ENCODE measurements at regions not wholly inside any gene's neighbourhood (a gene's known extent, or its start where the extent isn't known, plus 50 kb on each side); places are given as distances from the start of the nearest gene placed in this dataset.
"Not testable (repeated sequence)": the region's sequence is repeated elsewhere in the genome, so short reads cannot be mapped to it uniquely, and the experiment has no call there.

DNA sequence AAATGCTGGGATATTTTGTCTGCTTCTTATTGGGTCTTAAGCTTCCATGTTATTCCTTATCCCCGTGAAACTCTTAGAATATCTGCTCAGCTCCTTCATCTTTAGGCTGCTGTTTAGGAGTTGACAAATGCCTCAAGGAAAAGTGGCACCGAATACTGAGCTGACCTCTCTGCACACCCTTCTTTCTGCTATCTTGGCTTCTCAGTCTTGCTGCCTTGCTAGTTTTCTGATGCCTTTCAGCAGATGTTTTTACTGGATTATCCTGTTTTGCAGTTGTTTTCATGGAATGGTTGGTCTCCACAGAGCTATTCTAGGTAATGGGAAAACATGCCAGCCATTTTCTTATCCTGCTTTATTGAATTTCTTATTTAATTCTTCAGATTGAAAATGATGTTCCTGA lies 86.3 kb downstream of the GYPE start:
- no peak for FAIRE-seq

DNA sequence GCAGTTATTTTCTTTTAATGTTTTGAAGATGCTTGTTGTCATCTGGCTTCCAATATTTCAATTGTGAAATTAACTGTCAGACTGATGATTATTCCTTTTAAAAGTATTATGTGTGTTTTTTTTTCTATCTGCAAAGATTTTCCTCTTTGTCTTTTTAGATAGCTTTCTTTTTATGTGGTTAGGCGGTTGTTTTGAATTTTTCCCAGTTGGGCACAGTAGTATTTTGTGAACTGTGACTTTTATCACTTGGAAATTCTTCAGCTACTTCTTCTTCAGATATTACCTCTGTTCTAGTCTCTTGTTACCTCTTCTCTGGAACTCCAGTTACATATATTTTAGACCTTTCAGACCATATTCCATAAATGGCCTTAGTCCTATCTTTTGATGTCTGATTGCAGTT lies 87.5 kb downstream of the GYPE start:
- H3K4me3 ChIP-seq (ENCODE audit: control insufficient read depth in 2 of 3, extremely low read depth in 1 of 3, insufficient read depth in 2 of 3, low read depth in 1 of 3, low read length in 3 of 3); H3K27me3 ChIP-seq (ENCODE audit: control insufficient read depth, extremely low read depth, insufficient read depth, low read length); H3K9ac ChIP-seq (ENCODE audit: control insufficient read depth, extremely low read depth, insufficient read depth, low read length); H3K4me2 ChIP-seq (ENCODE audit: control insufficient read depth, extremely low read depth, insufficient read depth, low read depth, low read length); DNase-seq (ENCODE audit: low read depth, low spot score); H3K27ac ChIP-seq (ENCODE audit: control insufficient read depth, insufficient read depth, low read length); H3K9me1 ChIP-seq (ENCODE audit: control insufficient read depth, extremely low read depth, insufficient read depth, low read length); H3K79me2 ChIP-seq (ENCODE audit: control insufficient read depth, insufficient read depth, low read length); H3K4me1 ChIP-seq (ENCODE audit: control insufficient read depth, extremely low read depth, insufficient read depth, low read length); H4K20me1 ChIP-seq (ENCODE audit: control insufficient read depth, extremely low read depth, insufficient read depth, low read length); H3K36me3 ChIP-seq (ENCODE audit: control insufficient read depth in 2 of 2, extremely low read depth in 1 of 2, insufficient read depth in 2 of 2, low read length in 2 of 2); FAIRE-seq; H3K9me3 ChIP-seq (ENCODE audit: control insufficient read depth, low read depth, low read length); dilution Hi-C loops (cut with MboI; ENCODE audit: extremely low pct_ligation_motif_present, low sequenced_read_pairs); H2AFZ ChIP-seq (ENCODE audit: control insufficient read depth, low read length): not testable (repeated sequence)

More for the DNA sequence above, 86.3 kb downstream of the GYPE start:
- H3K4me1 ChIP-seq (ENCODE audit: control insufficient read depth, extremely low read depth, insufficient read depth, low read length): no peaks in the 10 kb centered on the region
- dilution Hi-C loops (cut with MboI; ENCODE audit: extremely low pct_ligation_motif_present, low sequenced_read_pairs): no loop called here
- H2AFZ ChIP-seq (ENCODE audit: control insufficient read depth, low read length): no peak overlapping the region
- H3K9ac ChIP-seq (ENCODE audit: control insufficient read depth, extremely low read depth, insufficient read depth, low read length): no peak overlapping the region
- H3K4me2 ChIP-seq (ENCODE audit: control insufficient read depth, extremely low read depth, insufficient read depth, low read depth, low read length): no peak overlapping the region
- TF ChIP-seq, protein P1, sequence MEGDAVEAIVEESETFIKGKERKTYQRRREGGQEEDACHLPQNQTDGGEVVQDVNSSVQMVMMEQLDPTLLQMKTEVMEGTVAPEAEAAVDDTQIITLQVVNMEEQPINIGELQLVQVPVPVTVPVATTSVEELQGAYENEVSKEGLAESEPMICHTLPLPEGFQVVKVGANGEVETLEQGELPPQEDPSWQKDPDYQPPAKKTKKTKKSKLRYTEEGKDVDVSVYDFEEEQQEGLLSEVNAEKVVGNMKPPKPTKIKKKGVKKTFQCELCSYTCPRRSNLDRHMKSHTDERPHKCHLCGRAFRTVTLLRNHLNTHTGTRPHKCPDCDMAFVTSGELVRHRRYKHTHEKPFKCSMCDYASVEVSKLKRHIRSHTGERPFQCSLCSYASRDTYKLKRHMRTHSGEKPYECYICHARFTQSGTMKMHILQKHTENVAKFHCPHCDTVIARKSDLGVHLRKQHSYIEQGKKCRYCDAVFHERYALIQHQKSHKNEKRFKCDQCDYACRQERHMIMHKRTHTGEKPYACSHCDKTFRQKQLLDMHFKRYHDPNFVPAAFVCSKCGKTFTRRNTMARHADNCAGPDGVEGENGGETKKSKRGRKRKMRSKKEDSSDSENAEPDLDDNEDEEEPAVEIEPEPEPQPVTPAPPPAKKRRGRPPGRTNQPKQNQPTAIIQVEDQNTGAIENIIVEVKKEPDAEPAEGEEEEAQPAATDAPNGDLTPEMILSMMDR (optimal IDR thresholded peaks at IDR 0.05 in 1 of 3, IDR thresholded peaks at IDR 0.05 in 1 of 3, conservative IDR thresholded peaks at IDR 0.05 in 1 of 3; ENCODE audit: extremely low read depth in 1 of 3, insufficient read depth in 2 of 3, low read length in 3 of 3): no peak
- TF ChIP-seq EZH2 (IDR thresholded peaks at IDR 0.05; ENCODE audit: low read length): no peak
- H3K4me3 ChIP-seq (ENCODE audit: control insufficient read depth in 2 of 3, extremely low read depth in 1 of 3, insufficient read depth in 2 of 3, low read depth in 1 of 3, low read length in 3 of 3): no peak overlapping the region
- no peak for DNase-seq (ENCODE audit: low read depth, low spot score)
- H3K9me3 ChIP-seq (ENCODE audit: control insufficient read depth, low read depth, low read length): no peaks in the 10 kb centered on the region
- no peaks in the 10 kb centered on the region for H3K9me1 ChIP-seq (ENCODE audit: control insufficient read depth, extremely low read depth, insufficient read depth, low read length)
- no peaks in the 10 kb centered on the region for H4K20me1 ChIP-seq (ENCODE audit: control insufficient read depth, extremely low read depth, insufficient read depth, low read length)
- H3K79me2 ChIP-seq (ENCODE audit: control insufficient read depth, insufficient read depth, low read length): no peaks in the 10 kb centered on the region
- H3K27ac ChIP-seq (ENCODE audit: control insufficient read depth, insufficient read depth, low read length): no peak overlapping the region
- no peaks in the 10 kb centered on the region for H3K36me3 ChIP-seq (ENCODE audit: control insufficient read depth in 2 of 2, extremely low read depth in 1 of 2, insufficient read depth in 2 of 2, low read length in 2 of 2)
- no peaks in the 10 kb centered on the region for H3K27me3 ChIP-seq (ENCODE audit: control insufficient read depth, extremely low read depth, insufficient read depth, low read length)

DNA sequence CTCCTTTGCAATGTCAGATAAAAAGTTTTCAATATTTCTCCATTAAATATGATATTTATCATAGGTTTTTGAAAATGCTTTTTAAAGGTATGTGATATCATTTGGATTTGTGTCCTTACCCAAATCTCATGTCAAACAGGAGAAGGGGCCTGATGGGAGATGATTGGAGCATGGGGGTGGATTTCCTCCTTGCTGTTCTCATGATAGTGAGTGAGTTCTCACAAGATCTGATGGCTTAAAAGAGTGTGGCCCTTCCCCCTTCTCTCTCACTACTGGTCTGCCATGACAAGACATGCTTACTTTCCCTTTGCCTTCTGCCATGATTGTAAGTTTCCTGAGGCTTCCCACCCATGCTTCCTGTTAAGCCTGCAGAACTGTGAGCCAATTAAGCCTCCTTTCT lies 90.0 kb downstream of the GYPE start:
- H3K27me3 ChIP-seq (ENCODE audit: control insufficient read depth, extremely low read depth, insufficient read depth, low read length); H3K9me3 ChIP-seq (ENCODE audit: control insufficient read depth, low read depth, low read length); H3K9ac ChIP-seq (ENCODE audit: control insufficient read depth, extremely low read depth, insufficient read depth, low read length); H3K79me2 ChIP-seq (ENCODE audit: control insufficient read depth, insufficient read depth, low read length); DNase-seq (ENCODE audit: low read depth, low spot score); H3K27ac ChIP-seq (ENCODE audit: control insufficient read depth, insufficient read depth, low read length); H3K9me1 ChIP-seq (ENCODE audit: control insufficient read depth, extremely low read depth, insufficient read depth, low read length); H3K4me3 ChIP-seq (ENCODE audit: control insufficient read depth in 2 of 3, extremely low read depth in 1 of 3, insufficient read depth in 2 of 3, low read depth in 1 of 3, low read length in 3 of 3); dilution Hi-C loops (cut with MboI; ENCODE audit: extremely low pct_ligation_motif_present, low sequenced_read_pairs); H3K36me3 ChIP-seq (ENCODE audit: control insufficient read depth in 2 of 2, extremely low read depth in 1 of 2, insufficient read depth in 2 of 2, low read length in 2 of 2); FAIRE-seq; H2AFZ ChIP-seq (ENCODE audit: control insufficient read depth, low read length); H3K4me2 ChIP-seq (ENCODE audit: control insufficient read depth, extremely low read depth, insufficient read depth, low read depth, low read length); H4K20me1 ChIP-seq (ENCODE audit: control insufficient read depth, extremely low read depth, insufficient read depth, low read length); H3K4me1 ChIP-seq (ENCODE audit: control insufficient read depth, extremely low read depth, insufficient read depth, low read length): not testable (repeated sequence)

DNA sequence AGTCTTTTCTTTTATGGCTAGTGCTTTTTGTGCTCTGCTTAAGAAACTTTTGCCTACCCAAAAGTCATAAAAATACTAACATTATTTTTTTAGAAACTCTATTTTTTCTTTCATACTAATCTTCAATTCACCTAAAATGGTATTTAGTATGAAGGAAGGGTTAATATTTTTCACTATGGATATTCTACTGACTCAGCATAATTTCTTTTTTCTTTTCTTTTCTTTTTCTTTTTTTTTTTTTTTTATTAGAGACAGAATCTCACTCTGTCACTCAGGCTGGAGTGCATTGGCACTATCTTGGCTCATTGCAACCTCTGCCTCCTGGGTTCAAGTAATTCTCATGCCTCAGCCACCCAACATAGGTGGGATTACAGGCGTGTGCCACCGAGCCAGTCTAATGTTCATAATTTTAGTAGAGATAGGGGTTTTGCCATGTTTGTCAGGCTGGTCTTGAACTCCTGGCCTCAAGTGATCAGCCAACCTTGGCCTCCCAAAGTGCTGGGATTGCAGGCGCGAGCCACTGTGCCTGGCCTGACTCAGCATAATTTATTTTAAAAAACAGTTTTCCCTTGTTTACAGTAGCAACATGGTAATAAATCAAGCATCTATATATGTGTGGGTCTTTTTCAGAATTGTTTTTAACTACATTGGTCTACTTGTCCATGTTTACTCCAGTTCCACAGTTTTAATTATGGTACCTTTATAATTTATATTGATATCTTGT lies 91.8 kb downstream of the GYPE start:
- H3K4me2 ChIP-seq (ENCODE audit: control insufficient read depth, extremely low read depth, insufficient read depth, low read depth, low read length); H3K9ac ChIP-seq (ENCODE audit: control insufficient read depth, extremely low read depth, insufficient read depth, low read length); DNase-seq (ENCODE audit: low read depth, low spot score); H3K4me3 ChIP-seq (ENCODE audit: control insufficient read depth in 2 of 3, extremely low read depth in 1 of 3, insufficient read depth in 2 of 3, low read depth in 1 of 3, low read length in 3 of 3); H3K79me2 ChIP-seq (ENCODE audit: control insufficient read depth, insufficient read depth, low read length); H3K9me3 ChIP-seq (ENCODE audit: control insufficient read depth, low read depth, low read length); H4K20me1 ChIP-seq (ENCODE audit: control insufficient read depth, extremely low read depth, insufficient read depth, low read length); H3K27ac ChIP-seq (ENCODE audit: control insufficient read depth, insufficient read depth, low read length); H2AFZ ChIP-seq (ENCODE audit: control insufficient read depth, low read length); dilution Hi-C loops (cut with MboI; ENCODE audit: extremely low pct_ligation_motif_present, low sequenced_read_pairs); H3K9me1 ChIP-seq (ENCODE audit: control insufficient read depth, extremely low read depth, insufficient read depth, low read length); H3K4me1 ChIP-seq (ENCODE audit: control insufficient read depth, extremely low read depth, insufficient read depth, low read length); H3K36me3 ChIP-seq (ENCODE audit: control insufficient read depth in 2 of 2, extremely low read depth in 1 of 2, insufficient read depth in 2 of 2, low read length in 2 of 2); FAIRE-seq; H3K27me3 ChIP-seq (ENCODE audit: control insufficient read depth, extremely low read depth, insufficient read depth, low read length): not testable (repeated sequence)

All from keratinocyte (primary cell).